ENCODE measurements at regions not wholly inside any gene's neighbourhood (a gene's known extent, or its start where the extent isn't known, plus 50 kb on each side); places are given as distances from the start of the nearest gene placed in this dataset.

DNA sequence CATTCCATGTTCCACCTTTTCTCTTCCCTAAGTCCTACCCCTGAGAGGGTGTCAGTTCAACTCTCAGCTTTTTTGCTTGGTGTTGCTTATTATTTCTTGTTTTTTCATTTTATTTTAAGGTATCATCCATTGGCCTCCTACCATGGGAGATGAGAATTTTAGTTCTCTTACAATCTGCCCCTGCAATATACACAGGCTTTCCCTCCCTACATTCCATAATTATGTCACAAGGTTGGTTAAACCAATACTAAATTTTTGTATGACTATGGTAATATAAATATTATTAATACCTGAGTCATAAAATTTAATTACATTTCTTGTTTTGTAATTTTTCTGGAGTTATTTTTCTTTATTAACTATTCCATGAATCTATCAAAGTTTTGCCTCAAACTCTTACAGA is 216.2 kb downstream of the SNX19 start:
- no peak overlapping the region for H3K4me3 Mint-ChIP-seq (ENCODE audit: unreplicated experiment)
- peaks cover 2% of the 10 kb centered on the region for H3K27me3 Mint-ChIP-seq (ENCODE audit: unreplicated experiment)
- no peaks in the 10 kb centered on the region for H3K36me3 Mint-ChIP-seq (ENCODE audit: low read depth, unreplicated experiment)
- H3K27ac Mint-ChIP-seq (ENCODE audit: unreplicated experiment): no peak overlapping the region
- no peak for DNase-seq (ENCODE audit: low spot score)
- H3K4me1 Mint-ChIP-seq (ENCODE audit: unreplicated experiment): peaks cover 3% of the 10 kb centered on the region
- no peak for TF ChIP-seq CTCF (IDR thresholded peaks at IDR 0.05; ENCODE audit: unreplicated experiment)
- H3K9me3 Mint-ChIP-seq (ENCODE audit: unreplicated experiment): no peaks in the 10 kb centered on the region

GRCh38 chr11:130703489-130704190 is 212.6 kb downstream of the SNX19 start:
- no peak for DNase-seq (ENCODE audit: low spot score)
- no peak for TF ChIP-seq CTCF (IDR thresholded peaks at IDR 0.05; ENCODE audit: unreplicated experiment)
- Mint-ChIP-seq H3K36me3 (ENCODE audit: low read depth, unreplicated experiment) (no peaks in the 10 kb centered on the region), H3K9me3 (ENCODE audit: unreplicated experiment) (no peaks in the 10 kb centered on the region), H3K4me1 (ENCODE audit: unreplicated experiment) (peaks cover 3% of the 10 kb centered on the region), H3K27me3 (ENCODE audit: unreplicated experiment) (peaks cover 2% of the 10 kb centered on the region), H3K4me3 (ENCODE audit: unreplicated experiment) (no peak overlapping the region), H3K27ac (ENCODE audit: unreplicated experiment) (no peak overlapping the region)

DNA sequence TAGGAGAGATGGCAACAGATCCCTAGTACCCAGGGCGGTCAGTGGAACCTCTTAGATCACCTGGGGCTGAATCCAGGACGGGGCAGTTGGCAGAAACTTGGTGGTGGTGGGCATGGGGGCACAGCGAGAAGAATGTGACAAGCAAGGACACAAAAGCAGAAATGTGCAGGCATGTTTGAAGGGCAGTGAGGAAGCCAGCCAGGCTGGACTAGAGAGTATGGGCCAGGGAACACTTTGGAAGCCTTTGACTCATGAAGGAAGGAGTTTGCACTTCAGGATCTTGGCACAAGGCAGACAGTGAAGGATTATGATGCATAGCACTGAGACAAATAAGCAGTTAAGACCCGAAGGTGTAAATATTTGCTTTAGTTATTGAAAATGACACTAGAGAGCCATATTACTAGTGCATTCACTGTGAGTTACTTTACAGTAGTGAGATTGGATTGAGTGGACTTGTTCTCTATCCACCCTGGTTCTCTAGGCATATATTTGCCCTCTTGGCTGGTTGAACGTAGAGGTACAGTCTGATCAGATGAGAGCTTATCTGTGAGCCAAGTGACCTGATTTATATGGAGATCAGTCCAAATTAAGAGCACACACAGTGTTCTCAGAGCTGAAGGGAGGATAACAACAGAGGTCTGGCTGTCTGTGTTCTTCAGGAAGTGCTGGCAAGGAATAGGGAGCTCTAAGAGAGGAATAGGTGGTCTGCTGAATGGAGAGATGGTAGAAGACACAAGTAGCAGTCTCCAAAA is 210.4 kb downstream of the SNX19 start:
- H3K27me3 Mint-ChIP-seq (ENCODE audit: unreplicated experiment): peaks cover 2% of the 10 kb centered on the region
- H3K27ac Mint-ChIP-seq (ENCODE audit: unreplicated experiment): no peak overlapping the region
- no peak overlapping the region for H3K4me3 Mint-ChIP-seq (ENCODE audit: unreplicated experiment)
- peaks cover 3% of the 10 kb centered on the region for H3K4me1 Mint-ChIP-seq (ENCODE audit: unreplicated experiment)
- H3K9me3 Mint-ChIP-seq (ENCODE audit: unreplicated experiment): no peaks in the 10 kb centered on the region
- no peak for DNase-seq (ENCODE audit: low spot score)
- no peak for TF ChIP-seq CTCF (IDR thresholded peaks at IDR 0.05; ENCODE audit: unreplicated experiment)
- H3K36me3 Mint-ChIP-seq (ENCODE audit: low read depth, unreplicated experiment): peaks cover 4% of the 10 kb centered on the region

GRCh38 chr11:130706572-130706971 is 209.7 kb downstream of the SNX19 start:
- no peak overlapping the region for H3K4me3 Mint-ChIP-seq (ENCODE audit: unreplicated experiment)
- H3K27me3 Mint-ChIP-seq (ENCODE audit: unreplicated experiment): peaks cover 2% of the 10 kb centered on the region
- TF ChIP-seq CTCF (IDR thresholded peaks at IDR 0.05; ENCODE audit: unreplicated experiment): no peak
- H3K27ac Mint-ChIP-seq (ENCODE audit: unreplicated experiment): no peak overlapping the region
- H3K36me3 Mint-ChIP-seq (ENCODE audit: low read depth, unreplicated experiment): peaks cover 4% of the 10 kb centered on the region
- DNase-seq (ENCODE audit: low spot score): no peak
- H3K9me3 Mint-ChIP-seq (ENCODE audit: unreplicated experiment): no peaks in the 10 kb centered on the region
- H3K4me1 Mint-ChIP-seq (ENCODE audit: unreplicated experiment): peaks cover 3% of the 10 kb centered on the region

DNA sequence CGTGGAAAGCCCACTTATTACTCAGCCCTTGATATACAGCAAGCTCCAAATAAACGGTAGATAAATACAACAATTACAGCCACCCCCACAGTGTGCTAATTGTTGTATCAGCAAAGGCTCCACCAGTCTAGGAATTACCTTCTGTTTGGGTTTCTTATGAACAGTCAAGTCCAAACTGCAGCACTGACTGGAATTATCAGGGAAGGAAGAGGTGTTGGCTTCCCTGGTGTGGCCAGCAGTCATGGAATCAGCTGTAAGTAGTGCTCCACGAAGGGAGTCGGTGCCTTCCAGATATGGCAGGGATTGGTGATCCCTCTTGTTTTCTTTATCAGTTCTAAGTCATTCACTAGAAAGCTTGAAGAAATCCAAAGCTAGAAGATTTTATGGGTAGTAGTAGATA is 209.1 kb downstream of the SNX19 start:
- Mint-ChIP-seq H3K4me3 (ENCODE audit: unreplicated experiment) (no peak overlapping the region), H3K36me3 (ENCODE audit: low read depth, unreplicated experiment) (peaks cover 4% of the 10 kb centered on the region), H3K27ac (ENCODE audit: unreplicated experiment) (no peak overlapping the region), H3K27me3 (ENCODE audit: unreplicated experiment) (peaks cover 2% of the 10 kb centered on the region), H3K9me3 (ENCODE audit: unreplicated experiment) (no peaks in the 10 kb centered on the region), H3K4me1 (ENCODE audit: unreplicated experiment) (peaks cover 2% of the 10 kb centered on the region)
- DNase-seq (ENCODE audit: low spot score): no peak
- no peak for TF ChIP-seq CTCF (IDR thresholded peaks at IDR 0.05; ENCODE audit: unreplicated experiment)
